HCEC 1CT (cell line): ENCODE measurements at regions not wholly inside any gene's neighbourhood (a gene's known extent, or its start where the extent isn't known, plus 50 kb on each side); places are given as distances from the start of the nearest gene placed in this dataset.
A peak's percentile ranks its signal among the peaks of the same experiment; 100 is the strongest.

ENCODE experiments used
- DNase-seq: peaks from one replicate; pipeline ENCODE4 v3.0.0-alpha.2; 2017

DNA sequence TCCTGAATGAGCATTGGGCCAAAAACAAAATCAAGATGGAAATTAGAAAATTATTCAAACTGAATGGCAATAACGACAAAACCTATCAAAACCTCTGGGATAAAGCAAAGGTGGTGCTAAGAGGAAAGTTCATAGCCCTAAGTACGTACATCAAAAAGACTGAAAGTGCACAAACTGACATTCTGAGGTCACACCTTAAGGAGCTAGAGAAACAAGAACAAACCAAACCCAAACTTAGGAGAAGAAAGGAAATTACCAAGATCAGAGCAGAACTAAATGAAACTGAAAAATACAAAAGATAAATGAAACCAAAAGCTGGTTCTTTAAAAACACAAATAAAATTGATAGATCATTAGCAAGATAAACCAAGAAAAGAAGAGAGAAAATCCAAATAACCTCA is 1543.5 kb upstream of the ACVR2A start:
- no peak for DNase-seq

DNA sequence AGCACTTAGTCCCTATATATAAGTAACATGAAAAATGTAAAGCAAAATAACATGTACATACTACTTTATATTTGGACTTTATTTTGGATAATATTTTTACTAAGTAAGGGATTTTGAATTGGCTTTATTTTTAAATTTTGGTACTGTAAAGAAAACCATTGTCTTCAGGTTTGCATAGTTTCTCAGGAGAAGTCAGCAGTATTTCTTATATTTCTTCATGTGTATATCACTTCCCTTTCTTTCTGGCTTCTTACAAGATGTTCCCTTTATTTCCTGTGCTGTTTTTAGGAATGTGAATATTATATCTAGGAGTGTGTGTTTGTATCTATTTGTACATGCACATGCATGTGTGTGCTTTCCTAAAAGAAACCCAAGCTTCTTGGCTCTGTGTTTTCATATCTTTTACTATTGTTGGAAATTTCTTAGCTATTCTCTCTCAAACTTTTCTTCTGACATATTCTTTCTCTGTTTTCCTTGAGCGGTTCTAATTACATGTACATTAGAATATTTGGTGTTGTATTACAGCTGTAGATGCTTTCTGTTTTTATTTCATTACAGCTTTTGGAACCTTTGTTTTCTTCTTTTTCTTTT is 1549.7 kb upstream of the ACVR2A start:
- no peak for DNase-seq

DNA sequence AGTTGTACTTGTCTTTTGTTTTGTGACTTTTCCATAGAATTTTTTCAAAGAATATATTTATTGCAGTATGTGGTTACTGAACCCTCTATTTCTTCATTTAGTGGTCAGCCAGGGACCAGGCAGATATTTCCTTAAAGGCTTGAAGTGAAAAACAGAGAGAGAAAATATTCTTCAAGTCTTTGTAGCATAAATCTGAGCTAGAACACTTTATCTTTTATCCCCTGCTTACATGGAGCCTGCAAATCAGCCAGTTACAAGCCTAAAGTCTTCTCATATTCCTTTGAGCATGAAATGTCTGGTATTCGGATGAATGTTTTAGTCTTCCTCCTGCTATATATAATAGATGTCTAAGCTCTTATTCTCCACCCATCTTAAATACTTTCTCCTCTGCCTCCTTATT is 1557.5 kb upstream of the ACVR2A start:
- DNase-seq: no peak

DNA sequence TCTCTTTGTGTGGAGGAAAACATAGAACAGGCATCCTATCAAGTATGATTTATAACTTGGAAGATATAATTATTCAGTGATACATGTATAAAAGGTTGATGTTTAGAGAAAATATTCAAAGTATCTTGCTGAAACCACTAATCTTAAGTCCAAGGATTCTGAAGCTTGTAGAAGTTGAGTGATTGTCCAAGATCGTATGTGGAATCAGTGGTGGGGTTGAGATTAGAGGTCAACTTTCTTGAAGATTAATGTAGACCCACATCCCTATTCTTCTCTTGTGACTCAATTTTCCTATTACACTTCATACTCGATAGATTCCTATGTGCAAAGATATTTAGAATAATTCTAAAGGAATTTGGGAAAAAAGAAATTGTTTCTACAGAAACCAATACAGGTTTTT is 1565.9 kb upstream of the ACVR2A start:
- no peak for DNase-seq

DNA sequence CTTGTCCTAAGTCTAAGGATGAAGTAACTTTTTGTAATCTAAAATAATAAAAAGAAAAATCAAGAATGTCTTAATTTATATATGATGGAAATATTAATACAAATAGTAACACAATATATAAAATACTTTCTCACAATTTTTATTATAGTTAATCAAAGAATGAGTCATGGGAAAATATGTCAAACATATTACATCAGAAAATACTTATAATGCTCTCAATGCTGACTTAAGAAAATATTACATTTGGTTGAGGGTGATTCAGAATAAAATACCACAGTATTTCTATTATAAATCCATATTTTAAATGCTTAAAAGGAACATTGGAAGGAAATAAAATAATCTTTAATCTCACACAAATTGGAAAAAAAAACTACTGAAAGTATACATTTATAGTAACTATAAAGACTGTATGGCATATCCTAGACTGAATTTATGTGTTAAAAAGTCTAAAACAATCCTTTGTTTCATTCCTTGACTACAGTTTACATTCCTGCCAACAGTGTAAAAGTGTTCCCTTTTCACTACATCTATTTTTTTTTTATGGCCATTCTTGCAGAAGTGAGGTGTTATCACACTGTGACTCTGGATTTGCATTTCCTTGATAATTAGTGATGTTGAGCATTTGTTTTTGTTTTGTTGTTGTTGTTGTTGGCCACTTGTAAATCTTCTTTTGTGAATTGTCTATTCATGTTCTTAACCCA is 1573.5 kb upstream of the ACVR2A start:
- peak; percentile 35 for DNase-seq

DNA sequence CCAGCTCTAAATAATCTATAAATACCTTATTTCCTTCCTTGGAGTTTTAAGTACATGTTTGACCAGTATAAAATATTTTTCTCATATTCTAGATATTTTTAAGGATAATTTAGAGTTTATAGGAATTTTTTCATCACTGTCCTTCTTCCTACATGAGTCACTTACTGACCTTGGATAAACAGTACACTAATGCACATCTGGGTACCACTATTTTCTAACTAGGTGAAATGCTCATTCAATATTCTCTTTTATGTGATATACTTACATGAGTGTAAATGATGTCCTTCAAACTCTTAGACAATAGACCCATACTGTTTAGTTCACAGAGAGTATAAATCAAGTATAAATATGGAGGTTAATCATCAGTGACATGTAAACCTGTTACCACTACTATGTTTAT is 1574.2 kb upstream of the ACVR2A start:
- peak; percentile 33 for DNase-seq

DNA sequence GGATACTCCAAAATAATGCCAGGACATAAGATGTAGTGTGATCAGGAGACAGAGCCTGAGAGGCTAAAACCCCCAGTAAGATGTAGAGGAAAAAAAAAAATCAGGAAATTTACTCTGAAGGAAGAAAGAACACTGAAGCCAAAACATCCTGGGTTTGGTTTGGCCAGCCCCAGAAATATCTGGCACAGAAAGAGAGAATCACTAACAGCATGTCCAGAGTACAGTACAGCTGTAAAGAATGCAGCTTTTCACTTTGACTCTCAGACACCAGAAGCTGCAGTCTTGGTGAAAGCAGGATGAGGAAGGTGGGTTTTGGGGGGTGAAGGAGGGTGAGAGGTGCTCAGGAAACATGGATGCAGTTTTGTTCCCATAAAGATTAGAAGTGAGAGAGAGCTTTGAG is 1577.7 kb upstream of the ACVR2A start:
- DNase-seq: no peak

DNA sequence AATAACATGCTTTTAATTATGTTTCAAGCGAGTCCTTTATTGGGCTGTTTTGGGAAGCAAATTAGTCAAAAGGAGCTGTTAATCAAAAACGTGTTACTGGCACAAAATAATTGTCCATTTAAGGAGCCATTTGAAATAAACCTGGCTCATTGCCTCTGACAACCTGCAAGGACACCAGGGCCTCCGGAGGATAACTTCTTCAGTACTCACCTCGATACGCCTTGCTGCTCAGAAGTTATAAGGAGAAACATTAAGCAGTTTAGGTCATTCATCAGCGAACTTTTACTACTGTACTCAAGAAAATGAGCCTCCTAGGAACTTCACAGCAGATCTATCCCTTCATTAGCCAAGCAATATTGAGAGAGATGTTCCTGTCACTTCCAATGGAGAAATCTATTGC is 1579.2 kb upstream of the ACVR2A start:
- DNase-seq: no peak

DNA sequence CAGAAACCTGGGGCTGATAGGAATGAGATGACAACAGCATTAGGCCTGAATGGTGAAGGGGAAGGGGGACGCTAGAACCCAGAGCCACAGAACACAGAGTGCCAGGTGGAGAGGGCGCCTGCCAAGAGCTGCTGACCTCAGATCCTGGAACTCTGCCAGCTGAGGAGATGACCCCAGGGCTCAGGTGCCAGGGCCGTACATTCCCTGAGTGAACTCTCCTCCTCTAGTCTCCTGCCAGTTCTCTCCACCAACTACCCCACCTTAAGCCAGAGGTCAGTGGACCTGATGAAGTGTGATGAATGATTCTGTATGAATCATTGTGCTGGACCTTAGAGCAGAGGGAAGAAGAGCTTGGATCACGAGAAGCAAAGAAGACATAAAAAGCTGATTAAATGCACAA is 1582.2 kb upstream of the ACVR2A start:
- no peak for DNase-seq

DNA sequence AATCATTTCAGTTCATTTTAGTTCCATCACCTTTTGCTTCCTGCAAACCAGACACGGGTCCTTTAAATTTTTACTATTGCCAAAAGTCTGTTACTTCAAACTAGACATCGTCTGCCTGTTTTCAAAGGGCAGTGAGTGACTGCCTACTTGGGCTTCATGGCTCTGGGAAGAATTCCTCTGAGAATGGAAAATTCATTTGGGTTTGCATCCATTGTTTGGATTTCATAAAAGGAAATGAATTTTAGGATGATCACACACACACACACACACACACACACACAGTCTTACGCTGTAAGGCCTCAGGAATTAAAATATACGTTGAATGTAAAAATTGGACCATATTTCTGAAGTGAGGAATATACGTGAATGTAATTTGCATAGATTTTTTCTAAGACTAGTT is 1584.3 kb upstream of the ACVR2A start:
- DNase-seq: no peak

DNA sequence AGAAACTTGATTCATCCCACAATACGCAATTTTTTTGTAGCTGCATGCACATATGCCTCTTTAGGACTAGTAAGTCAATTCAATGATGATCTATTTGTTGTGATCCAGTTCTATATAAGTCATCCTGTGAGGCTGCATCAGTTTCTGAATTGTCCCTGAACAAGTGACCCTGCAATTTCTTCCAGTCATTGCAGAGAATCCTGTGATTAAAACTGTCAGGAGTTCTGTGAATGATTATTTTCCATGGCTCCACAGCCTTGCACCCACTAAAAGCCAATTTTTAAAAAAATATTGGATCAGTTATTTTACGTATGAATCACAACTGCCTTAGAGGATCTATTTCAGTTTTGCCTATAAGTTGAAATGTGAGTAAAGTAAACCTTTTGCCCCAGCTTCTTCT is 1585.0 kb upstream of the ACVR2A start:
- DNase-seq: no peak

DNA sequence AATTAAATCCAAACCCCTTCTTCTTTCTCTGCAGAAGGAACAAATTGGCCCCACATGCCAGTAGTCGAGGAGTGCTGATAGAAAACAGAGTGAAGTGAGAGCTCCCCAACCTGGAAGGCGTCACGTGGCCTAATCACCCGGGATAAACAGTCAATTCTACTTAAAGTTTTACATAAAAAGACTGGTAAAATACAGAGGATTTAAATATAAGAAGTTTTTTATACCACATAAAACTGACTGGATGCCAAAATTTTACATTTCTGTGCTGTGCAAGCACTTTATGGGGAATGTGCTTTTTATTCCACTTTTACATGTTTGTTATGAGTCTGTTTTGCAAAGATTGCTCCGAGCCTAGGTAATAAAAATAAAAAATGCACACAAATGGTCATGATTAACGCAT is 1586.8 kb upstream of the ACVR2A start:
- no peak for DNase-seq

DNA sequence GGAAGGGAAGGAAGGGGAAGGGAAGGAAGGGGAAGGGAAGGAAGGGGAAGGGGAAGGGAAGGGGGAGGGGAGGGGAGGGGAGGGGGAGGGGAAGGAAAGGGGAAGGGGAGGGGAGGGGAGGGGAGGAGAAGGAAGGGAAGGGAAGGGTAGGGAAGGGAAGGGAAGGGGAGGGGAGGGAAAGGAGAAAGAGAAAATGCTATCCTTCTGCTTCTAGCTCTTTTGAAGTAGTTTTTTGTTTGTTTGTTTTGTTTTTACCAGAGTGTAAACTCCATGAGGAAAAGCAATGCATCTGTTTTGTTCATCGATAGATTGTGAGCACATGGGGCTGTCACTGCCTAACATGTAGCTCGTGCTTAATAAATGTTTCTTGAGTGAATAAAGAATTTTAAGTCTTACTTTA is 1592.7 kb upstream of the ACVR2A start:
- no peak for DNase-seq

DNA sequence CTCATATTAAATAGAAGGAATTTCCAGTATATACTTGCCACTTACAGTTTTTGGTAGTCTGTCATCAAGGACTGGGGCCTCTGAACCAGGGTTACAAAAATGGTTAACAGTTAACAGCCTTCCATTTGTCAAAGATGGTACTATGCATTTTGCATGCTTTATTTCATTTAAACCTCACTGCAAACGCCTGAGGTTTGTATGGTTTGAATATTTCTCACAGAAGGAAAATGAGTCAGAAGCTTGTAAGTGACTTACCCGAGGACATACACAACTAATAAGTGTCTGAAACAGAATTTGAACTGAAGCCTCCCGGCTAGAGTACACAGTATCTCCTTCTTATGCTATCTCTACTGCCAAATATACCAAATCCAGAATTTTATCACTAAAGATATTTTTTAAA is 1593.5 kb upstream of the ACVR2A start:
- no peak for DNase-seq

DNA sequence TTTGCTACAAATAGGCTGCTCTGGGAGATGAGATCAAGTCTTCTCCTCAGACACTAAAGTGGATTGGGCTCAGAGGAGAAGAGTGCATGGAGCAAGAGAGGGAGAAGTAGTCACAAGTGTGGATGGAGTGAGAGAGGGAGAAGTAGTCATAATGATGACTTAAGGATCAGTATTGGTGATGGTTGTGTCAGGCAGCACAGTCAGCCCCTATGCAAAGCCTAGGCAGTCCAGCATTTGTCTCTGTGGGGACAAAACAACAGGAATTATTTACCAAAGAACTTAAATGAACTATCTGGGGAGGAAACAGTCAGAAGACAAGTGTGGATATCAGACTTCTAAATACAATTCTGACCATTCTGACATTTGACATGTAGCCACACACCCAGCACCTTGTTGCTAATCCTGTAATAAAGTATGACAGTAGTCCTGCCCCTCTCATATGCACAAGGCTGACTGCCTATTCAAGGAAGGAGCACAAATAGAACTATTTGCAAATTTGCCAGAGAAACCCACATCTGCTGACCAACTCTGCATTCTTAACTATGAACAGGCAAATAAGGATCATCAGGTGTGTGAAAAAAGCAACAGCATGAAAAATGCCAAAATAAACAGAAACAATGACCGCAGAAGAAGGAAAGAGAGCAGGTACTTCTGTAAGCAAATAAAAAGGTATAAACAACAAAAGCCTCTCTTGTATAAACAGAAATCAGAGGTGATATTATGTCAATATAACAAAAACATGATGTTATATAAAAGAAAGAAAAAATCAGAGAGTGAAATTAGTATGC is 1597.9 kb upstream of the ACVR2A start:
- peak; percentile 26 for DNase-seq

DNA sequence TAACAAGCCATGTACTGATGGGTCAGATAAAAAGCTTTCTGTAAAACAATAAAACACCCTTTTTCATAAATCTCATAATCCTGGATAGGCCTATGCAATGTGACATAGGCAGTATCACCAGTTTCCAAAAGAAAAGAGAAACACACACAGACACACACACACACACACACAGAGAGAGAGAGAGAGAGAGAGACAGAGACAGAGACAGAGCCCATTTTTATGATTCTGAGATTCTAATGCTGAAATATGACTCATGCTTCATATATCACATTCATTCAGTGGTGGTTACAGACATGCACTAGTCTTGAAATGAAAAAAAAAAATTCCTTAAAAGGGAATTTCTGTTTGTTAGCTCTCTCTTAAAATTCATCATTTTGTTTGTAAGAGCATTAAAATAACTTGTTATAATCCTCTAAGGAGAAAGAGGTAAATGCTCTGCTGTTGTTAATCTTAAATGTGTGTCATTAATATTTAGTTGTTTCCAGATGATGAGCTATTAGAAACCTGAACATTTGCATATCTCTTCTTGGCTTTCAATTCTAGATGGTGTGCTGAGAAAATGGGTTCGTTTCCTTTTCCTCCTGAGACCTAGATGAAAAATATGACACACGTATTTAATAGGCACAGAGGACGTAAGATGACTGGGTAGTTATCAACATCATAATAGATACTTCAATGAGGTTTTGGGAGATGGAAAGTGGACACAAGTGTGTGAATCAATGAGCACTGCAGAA is 1598.7 kb upstream of the ACVR2A start:
- peak; percentile 81 for DNase-seq

DNA sequence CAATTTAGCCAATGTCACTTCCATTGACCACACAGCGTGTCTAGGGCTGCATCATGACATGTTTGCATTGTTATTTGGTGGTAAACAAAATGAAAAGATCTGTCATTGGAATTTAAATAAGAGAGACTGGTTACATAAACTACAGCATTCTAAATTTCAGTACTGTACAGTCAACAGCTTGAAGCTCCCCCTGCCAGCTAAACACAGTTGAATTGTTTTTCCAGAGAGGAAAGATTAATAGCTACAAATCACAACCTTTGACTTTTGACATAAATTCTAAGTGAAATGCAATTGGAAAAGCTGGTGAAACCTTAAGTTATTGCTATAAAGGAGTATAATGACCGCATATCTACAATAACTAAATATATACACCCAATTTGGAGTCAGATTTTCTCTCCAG is 1600.0 kb upstream of the ACVR2A start:
- DNase-seq: peak; percentile 1

DNA sequence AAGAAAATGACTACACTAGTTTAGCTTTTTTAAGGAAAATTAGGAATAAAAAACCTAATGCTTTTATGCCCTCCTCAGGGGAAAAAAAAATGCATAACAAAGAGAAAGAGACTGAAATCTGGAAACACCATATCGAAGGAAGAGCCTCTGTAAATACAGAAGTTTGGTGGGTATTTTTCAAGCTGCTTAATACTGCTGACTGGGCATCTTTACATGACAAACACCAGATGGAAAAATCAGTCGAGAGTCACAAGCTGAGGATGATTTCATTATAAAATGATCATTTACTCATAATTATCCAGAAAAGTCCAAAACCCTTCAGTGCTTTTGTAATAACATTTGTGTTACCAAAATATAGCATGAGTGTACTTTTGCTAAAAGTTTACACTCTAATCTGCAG is 1600.7 kb upstream of the ACVR2A start:
- DNase-seq: no peak

DNA sequence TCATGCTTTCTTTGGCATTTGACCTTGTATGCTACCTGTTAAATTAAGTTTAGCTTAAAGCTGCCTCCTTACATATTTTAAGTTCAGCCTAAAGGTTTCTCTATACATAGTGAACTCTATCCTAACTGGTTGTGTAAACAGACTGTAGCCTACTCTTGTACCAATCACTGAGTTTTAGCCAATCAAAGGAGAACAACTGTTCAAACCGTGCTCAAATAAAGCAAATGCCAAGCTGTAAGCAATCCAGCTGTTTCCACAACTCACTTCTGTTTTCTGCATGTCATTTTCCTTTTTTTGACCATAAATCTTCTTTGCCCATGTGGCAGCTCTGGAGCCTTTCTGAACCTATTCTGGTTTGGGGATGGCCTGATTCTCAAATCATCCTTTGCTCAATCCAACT is 1603.8 kb upstream of the ACVR2A start:
- DNase-seq: no peak

DNA sequence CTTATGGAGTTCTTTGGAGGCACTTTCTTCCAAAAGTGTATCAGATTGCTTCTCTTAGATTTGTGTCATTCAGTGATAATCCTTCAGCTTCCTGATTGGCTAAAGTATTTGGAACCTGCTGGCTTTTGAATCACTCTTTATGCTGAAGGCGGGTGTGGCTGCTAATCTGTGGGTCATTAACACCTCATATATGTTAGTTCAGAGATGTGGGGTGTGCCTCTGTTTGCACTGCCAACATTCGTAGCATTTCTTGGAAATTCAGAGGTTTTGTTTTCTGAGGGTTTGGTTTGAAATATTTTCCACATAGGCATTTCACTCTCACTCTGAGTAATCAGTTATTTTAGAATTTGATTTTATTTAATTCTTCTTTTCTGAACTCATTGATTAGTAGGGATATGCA is 1604.4 kb upstream of the ACVR2A start:
- DNase-seq: no peak

DNA sequence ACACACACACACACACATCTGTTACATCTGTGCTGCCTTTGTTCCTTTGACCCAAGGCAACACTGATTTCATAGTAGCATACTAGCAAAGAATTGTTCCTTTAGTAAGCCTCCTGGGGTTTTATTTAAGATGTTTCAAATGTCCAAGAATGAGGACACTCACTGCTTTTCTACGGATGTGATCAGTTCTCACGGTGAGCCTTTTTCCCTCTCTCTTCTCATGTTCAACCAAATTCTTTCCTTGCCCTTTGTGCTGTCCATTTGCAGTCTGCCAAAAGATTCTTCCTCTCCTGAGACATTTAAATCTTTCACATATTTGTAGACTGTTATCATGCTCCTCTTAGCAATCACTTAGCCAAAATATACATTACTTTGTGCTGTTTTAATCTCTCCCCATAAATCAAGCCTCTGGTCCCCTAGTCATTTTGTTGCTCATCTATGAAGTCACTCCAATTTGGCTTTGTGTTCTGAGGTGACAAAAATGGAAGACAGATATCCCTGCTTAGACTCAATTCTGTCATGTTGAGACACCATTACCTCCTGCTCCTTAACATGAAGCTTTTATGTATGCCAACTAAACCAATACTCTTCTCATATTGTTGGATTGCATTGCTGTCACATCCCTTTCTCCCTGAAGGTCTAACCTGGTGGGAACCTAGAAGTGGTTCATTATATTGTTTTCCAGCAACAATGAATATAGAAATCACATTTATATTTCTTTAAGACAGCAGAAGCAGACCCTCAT is 1605.3 kb upstream of the ACVR2A start:
- peak; percentile 83 for DNase-seq

DNA sequence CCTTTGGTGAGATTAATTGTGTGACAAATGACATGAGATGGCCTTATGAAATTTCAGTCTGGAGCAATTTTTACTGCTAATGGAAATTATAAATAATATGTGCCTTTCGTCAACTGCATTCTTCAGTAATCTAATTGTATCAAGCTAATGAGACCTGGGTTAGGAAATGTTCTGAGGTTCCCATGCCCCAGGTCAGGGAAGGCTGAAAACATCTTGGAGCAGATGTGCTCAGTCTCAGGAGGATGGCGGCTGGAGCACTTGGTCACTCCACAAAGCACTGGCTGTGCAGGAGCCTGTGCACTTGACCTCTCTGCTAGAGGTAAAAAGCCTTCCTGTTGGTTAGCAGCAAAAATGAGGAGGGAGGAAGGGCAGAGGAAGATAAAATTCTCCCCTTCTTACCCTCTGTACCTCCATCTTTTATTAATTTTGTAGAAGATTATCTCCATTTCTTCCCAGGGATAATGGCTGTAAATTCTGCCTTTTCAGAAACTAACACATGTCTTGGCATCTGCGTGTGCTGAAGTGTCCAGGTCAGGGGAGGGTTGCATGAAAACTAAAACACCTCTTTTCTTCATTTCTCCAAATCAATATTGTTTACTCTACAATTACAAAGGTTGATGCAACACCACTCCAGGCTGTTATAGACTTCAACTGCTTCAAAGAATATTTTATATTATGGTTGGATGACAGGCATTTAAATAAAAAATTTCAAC is 1606.4 kb upstream of the ACVR2A start:
- no peak for DNase-seq
